Choroid plexus epithelial cell (primary cell): ENCODE measurements at regions not wholly inside any gene's neighbourhood (a gene's known extent, or its start where the extent isn't known, plus 50 kb on each side); places are given as distances from the start of the nearest gene placed in this dataset.
"Not testable (repeated sequence)": the region's sequence is repeated elsewhere in the genome, so short reads cannot be mapped to it uniquely, and the experiment has no call there.

Experiments
- DNase-seq: peaks from one replicate; pipeline ENCODE4 v3.0.0-alpha.2; 2010; ENCODE audit warnings: low read depth
- H3K4me3 ChIP-seq: 2 replicates; pipeline ENCODE4 v1.5.1; 2011; ENCODE audit warnings: low read depth, mild to moderate bottlenecking, control low read depth, low read length, moderate library complexity
- CTCF ChIP-seq: conservative IDR thresholded peaks from 2 replicates; pipeline ENCODE4 v1.5.1; 2011; ENCODE audit warnings: low read depth, mild to moderate bottlenecking, control low read depth, inconsistent platforms, low read length, moderate library complexity

DNA sequence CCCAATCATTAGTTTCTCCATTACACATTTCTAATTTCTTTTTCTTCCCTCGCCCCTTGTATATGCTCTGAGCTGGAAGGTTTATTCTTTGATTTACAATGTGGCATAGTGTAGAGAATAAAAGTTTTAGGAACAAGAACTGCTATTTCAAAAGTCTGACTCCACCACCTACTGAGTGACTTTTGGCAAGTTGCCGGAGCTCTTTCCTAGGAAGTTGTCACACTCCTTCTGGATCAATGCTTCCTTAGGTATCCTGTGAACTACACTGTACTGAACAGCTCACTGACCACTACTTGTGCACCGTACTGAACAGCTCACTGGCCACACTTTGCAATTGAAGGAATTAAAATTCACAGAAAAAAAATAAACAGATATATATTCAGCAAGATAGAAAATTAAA is 458.2 kb downstream of the FRK start:
- DNase-seq: no peak
- H3K4me3 ChIP-seq: no peak overlapping the region
- TF ChIP-seq CTCF: no peak

DNA sequence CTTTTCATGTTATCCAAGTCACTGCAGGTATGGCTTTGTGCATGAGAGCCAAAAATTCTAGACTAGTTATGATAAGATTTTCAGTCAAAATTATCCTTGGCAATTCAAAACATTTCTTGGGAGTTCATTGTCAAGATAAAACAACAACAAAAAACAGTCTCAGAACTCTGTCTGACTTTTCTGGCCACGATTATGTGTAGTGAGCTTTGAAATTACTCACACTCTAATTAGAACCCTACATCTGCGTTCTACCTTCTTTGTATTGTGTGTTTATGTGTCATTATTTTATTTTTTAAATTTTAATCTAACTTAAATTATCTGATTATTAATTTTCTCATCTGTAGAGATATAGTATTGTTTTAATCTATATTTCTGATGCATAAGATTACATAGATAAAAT is 459.2 kb downstream of the FRK start:
- no peak overlapping the region for H3K4me3 ChIP-seq
- TF ChIP-seq CTCF: no peak
- no peak for DNase-seq

- no peak for TF ChIP-seq CTCF
- no peak for DNase-seq
- H3K4me3 ChIP-seq: no peak overlapping the region
Measured at GRCh38 chr6:115601064-115601463, 459.6 kb downstream of the FRK start.

DNA sequence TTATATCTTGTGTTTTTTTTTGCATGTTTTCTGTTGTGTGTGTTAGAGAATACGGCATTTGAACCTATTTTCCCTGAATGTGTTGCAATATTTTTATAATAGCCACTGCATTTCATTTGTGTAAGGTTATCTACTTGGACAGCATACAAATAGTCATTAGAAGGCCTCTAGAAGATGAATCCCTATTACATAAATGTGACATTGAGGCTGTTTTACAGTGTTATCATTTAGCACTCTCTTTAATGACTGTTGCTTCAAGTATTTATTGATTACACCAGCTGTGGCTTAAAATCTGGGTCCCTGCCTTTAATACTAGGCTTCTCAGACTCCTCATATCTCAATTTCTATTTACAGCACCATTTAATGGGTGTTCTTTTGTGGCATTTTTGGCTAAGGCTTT is 465.8 kb downstream of the FRK start:
- no peak for TF ChIP-seq CTCF
- H3K4me3 ChIP-seq: no peak overlapping the region
- no peak for DNase-seq

GRCh38 chr6:115592025-115592424 is 468.7 kb downstream of the FRK start:
- no peak overlapping the region for H3K4me3 ChIP-seq
- no peak for DNase-seq
- TF ChIP-seq CTCF: no peak

DNA sequence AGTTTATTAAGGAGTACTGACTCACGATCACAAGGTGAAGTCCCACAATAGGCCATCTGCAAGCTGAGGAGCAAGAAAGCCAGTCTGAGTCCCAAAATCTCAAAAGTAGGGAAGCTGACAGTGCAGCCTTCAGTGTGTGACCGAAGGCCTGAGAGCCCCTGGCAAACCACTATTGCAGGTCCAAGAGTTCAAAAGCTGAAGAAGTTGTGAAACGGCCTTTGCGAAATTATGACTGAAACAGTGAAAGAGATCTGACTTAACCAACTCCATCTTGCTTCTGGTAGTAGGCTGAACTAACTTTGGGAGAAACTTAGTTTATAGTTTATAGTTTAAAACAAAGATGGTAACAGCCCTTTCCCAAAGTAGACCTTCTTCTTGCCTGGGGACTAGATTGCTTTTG is 471.6 kb downstream of the FRK start:
- DNase-seq, H3K4me3 ChIP-seq: not testable (repeated sequence)

- no peak overlapping the region for H3K4me3 ChIP-seq
- TF ChIP-seq CTCF: no peak
- DNase-seq: no peak
Measured at GRCh38 chr6:115583290-115583689, 477.4 kb downstream of the FRK start.

GRCh38 chr6:115582386-115582785 is 478.3 kb downstream of the FRK start:
- TF ChIP-seq CTCF: no peak
- DNase-seq: no peak
- no peak overlapping the region for H3K4me3 ChIP-seq

- not testable (repeated sequence) for DNase-seq
Measured at GRCh38 chr6:115579565-115579964, 481.1 kb downstream of the FRK start.

More at GRCh38 chr6:115579565-115579964, 481.1 kb downstream of the FRK start:
- H3K4me3 ChIP-seq: not testable (repeated sequence)
